BE2C (cell line): ENCODE measurements at regions not wholly inside any gene's neighbourhood (a gene's known extent, or its start where the extent isn't known, plus 50 kb on each side); places are given as distances from the start of the nearest gene placed in this dataset.
A peak's percentile ranks its signal among the peaks of the same experiment; 100 is the strongest.

ENCODE experiments used
- DNase-seq: peaks from one replicate; pipeline ENCODE4 v3.0.0-alpha.2; 2020
- H3K27me3 ChIP-seq: fragments of 250-450 bp; sonication (Bioruptor Pico); 2 replicates; pipeline ENCODE4 v1.5.1; 2020; ENCODE audit warnings: mild to moderate bottlenecking
- H3K36me3 ChIP-seq: fragments of 250-450 bp; sonication (Bioruptor Pico); 2 replicates; pipeline ENCODE4 v1.5.1; 2020; ENCODE audit warnings: mild to moderate bottlenecking
- H3K4me1 ChIP-seq: fragments of 250-450 bp; sonication (Bioruptor Pico); 2 replicates; pipeline ENCODE4 v1.5.1; 2020
- H3K4me3 ChIP-seq: 2 replicates; pipeline ENCODE4 v1.5.1; 2011; ENCODE audit warnings: low read depth, low read length
- H3K9me3 ChIP-seq: fragments of 250-450 bp; sonication (Bioruptor Pico); 2 replicates; pipeline ENCODE4 v1.5.1; 2020
- CTCF ChIP-seq: IDR thresholded peaks from 2 replicates; pipeline ENCODE4 v1.5.1; 2012; ENCODE audit warnings: mild to moderate bottlenecking, low read depth, low read length

GRCh38 chr20:12409501-12409900 is 491.8 kb downstream of the BTBD3 start:
- no peaks in the 10 kb centered on the region; the same call in 1 of the 2 replicates for H3K9me3 ChIP-seq
- no peak for DNase-seq
- H3K4me1 ChIP-seq, result peaks cover 4% of the 10 kb centered on the region
- no peak for TF ChIP-seq CTCF
- H3K36me3 ChIP-seq, result no peaks in the 10 kb centered on the region
- no peaks in the 10 kb centered on the region for H3K27me3 ChIP-seq
- no peak overlapping the region for H3K4me3 ChIP-seq

- Histone ChIP-seq H3K36me3 (no peaks in the 10 kb centered on the region), H3K27me3 (no peaks in the 10 kb centered on the region), H3K4me3 (no peak overlapping the region), H3K4me1 (peaks cover 13% of the 10 kb centered on the region), H3K9me3 (no peaks in the 10 kb centered on the region; the same call in 1 of the 2 replicates)
- no peak for TF ChIP-seq CTCF
- no peak for DNase-seq
Observed at GRCh38 chr20:12410783-12411182, 493.1 kb downstream of the BTBD3 start.

GRCh38 chr20:12411246-12411940 is 493.7 kb downstream of the BTBD3 start:
- Histone ChIP-seq H3K9me3 (no peaks in the 10 kb centered on the region; the same call in 1 of the 2 replicates), H3K36me3 (no peaks in the 10 kb centered on the region), H3K27me3 (no peaks in the 10 kb centered on the region), H3K4me3 (no peak overlapping the region), H3K4me1 (peaks cover 13% of the 10 kb centered on the region)
- DNase-seq, result no peak
- TF ChIP-seq CTCF, result no peak

GRCh38 chr20:12413116-12413515 is 495.4 kb downstream of the BTBD3 start:
- Histone ChIP-seq H3K4me3 (no peak overlapping the region), H3K36me3 (no peaks in the 10 kb centered on the region), H3K27me3 (no peaks in the 10 kb centered on the region), H3K9me3 (no peaks in the 10 kb centered on the region), H3K4me1 (peaks cover 13% of the 10 kb centered on the region)
- no peak for TF ChIP-seq CTCF
- no peak for DNase-seq

- Histone ChIP-seq H3K4me3 (peak overlapping the region; percentile 27; the same call in 1 of the 2 replicates), H3K9me3 (no peaks in the 10 kb centered on the region), H3K4me1 (peaks cover 16% of the 10 kb centered on the region), H3K27me3 (no peaks in the 10 kb centered on the region), H3K36me3 (no peaks in the 10 kb centered on the region)
- no peak for TF ChIP-seq CTCF
- DNase-seq, result peak; percentile 65
Observed at GRCh38 chr20:12414446-12415274, 497.0 kb downstream of the BTBD3 start.

- H3K9me3 ChIP-seq, result no peaks in the 10 kb centered on the region
- H3K4me3 ChIP-seq, result no peak overlapping the region
- no peak for DNase-seq
- no peak for TF ChIP-seq CTCF
- H3K36me3 ChIP-seq, result no peaks in the 10 kb centered on the region
- H3K27me3 ChIP-seq, result no peaks in the 10 kb centered on the region
- peaks cover 16% of the 10 kb centered on the region for H3K4me1 ChIP-seq
Observed at GRCh38 chr20:12416281-12416680, 498.6 kb downstream of the BTBD3 start.
